Activated naive CD8-positive, alpha-beta T cell treated with anti-CD3 and anti-CD28 coated beads for 36 hours (primary cell): ENCODE measurements at regions not wholly inside any gene's neighbourhood (a gene's known extent, or its start where the extent isn't known, plus 50 kb on each side); places are given as distances from the start of the nearest gene placed in this dataset.

Source experiments
- DNase-seq: peaks from one replicate; pipeline ENCODE4 v3.0.0; 2021
- H3K27ac Mint-ChIP-seq: one replicate; pipeline ENCODE4 v1.8.0; 2022; ENCODE audit warnings: mild to moderate bottlenecking, moderate library complexity, mixed read lengths
- H3K27me3 Mint-ChIP-seq: one replicate; pipeline ENCODE4 v1.8.0; 2022; ENCODE audit warnings: mild to moderate bottlenecking, mixed read lengths
- H3K36me3 Mint-ChIP-seq: one replicate; pipeline ENCODE4 v1.8.0; 2021; ENCODE audit warnings: mild to moderate bottlenecking, mixed read lengths
- H3K4me1 Mint-ChIP-seq: one replicate; pipeline ENCODE4 v1.8.0; 2021; ENCODE audit warnings: mixed read lengths
- H3K4me3 Mint-ChIP-seq: one replicate; pipeline ENCODE4 v1.8.0; 2022; ENCODE audit warnings: mild to moderate bottlenecking, moderate library complexity, mixed read lengths
- H3K9me3 Mint-ChIP-seq: one replicate; pipeline ENCODE4 v1.8.0; 2022; ENCODE audit warnings: mixed read lengths

DNA sequence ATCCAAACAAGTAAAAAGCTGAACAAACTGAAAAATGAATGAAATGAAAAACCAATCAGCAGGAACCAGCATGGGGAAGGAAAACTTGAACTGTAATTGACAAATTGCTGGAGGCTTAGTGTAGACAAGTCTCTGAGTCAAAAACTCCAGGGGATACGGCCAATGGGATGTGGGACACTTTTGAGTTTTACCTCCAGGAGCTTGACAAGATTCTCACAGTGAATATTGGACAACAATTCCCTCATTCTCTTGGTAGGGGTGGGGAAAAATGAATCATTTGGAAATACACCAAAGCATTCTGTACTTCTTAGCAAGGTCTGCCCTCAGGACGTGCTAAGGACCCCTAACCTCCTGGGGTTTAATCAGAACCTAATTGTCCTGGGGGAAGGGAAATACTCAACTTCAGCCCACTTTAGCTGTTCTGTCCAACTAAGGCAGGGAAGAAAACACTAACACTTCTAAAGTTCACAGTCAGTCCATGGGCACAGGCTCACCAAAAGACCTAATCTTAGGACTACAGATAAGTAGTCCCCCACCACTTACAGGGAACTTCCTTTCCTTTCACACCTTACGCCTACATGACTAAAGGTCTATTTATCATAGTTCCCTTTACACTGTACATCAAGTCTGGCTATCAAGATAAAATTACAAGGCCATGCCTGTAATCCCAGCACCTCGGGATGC, 60.7 kb upstream of the CDC42BPA start:
- Mint-ChIP-seq H3K4me1 (no peaks in the 10 kb centered on the region), H3K27me3 (peaks cover 60% of the 10 kb centered on the region), H3K4me3 (no peak overlapping the region), H3K27ac (no peak overlapping the region), H3K9me3 (no peaks in the 10 kb centered on the region), H3K36me3 (no peaks in the 10 kb centered on the region)
- DNase-seq = no peak

- Mint-ChIP-seq H3K27me3 (peaks cover 54% of the 10 kb centered on the region), H3K36me3 (no peaks in the 10 kb centered on the region), H3K9me3 (no peaks in the 10 kb centered on the region), H3K4me1 (no peaks in the 10 kb centered on the region), H3K27ac (no peak overlapping the region), H3K4me3 (no peak overlapping the region)
- DNase-seq = no peak
Observed at GRCh38 chr1:227378181-227378580, 59.9 kb upstream of the CDC42BPA start.

- DNase-seq = no peak
- H3K4me1 Mint-ChIP-seq = no peaks in the 10 kb centered on the region
- no peaks in the 10 kb centered on the region for H3K9me3 Mint-ChIP-seq
- peaks cover 30% of the 10 kb centered on the region for H3K27me3 Mint-ChIP-seq
- no peak overlapping the region for H3K4me3 Mint-ChIP-seq
- H3K27ac Mint-ChIP-seq = no peak overlapping the region
- no peaks in the 10 kb centered on the region for H3K36me3 Mint-ChIP-seq
Observed at GRCh38 chr1:227374846-227375245, 56.6 kb upstream of the CDC42BPA start.

GRCh38 chr1:227372726-227373130, 54.4 kb upstream of the CDC42BPA start:
- Mint-ChIP-seq H3K9me3 (no peaks in the 10 kb centered on the region), H3K27ac (no peak overlapping the region), H3K4me1 (no peaks in the 10 kb centered on the region), H3K27me3 (peaks cover 12% of the 10 kb centered on the region), H3K36me3 (no peaks in the 10 kb centered on the region), H3K4me3 (no peak overlapping the region)
- DNase-seq = no peak

DNA sequence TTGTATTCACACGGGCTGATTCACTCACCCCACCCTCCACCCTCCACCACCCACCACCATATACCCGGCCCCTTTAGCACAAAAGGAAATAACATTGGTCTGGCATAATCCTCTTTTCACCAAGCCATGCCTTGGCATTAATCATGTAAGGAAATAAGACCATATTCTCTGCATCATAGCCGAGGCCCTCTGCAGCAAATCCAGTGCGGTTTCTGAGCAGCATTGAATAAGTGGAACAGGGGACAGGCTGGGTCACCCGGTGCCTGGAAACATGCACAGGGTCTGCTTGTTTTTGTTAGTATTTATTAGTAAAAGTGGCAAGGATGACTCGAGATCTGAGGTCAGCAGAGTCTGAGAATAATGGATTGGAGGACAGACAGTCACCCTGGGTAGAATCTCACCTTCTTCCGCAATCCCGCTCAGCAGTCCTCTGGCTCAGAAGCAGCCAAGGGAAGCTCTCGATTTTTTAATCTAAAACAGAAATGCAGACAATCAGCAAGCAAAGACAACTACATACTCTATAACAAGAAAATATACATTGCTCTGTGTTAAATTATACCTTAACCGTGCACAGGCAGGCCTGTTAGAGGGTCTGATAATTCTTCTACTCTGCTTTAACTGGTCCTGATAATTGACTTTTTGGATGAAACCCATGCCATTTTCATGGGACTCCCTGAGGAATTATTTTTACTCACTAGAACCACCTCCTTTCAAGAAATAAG, 52.4 kb upstream of the CDC42BPA start:
- peaks cover 3% of the 10 kb centered on the region for H3K27me3 Mint-ChIP-seq
- no peaks in the 10 kb centered on the region for H3K36me3 Mint-ChIP-seq
- no peak overlapping the region for H3K27ac Mint-ChIP-seq
- H3K9me3 Mint-ChIP-seq = no peaks in the 10 kb centered on the region
- H3K4me1 Mint-ChIP-seq = no peaks in the 10 kb centered on the region
- DNase-seq = no peak
- no peak overlapping the region for H3K4me3 Mint-ChIP-seq

GRCh38 chr1:227369102-227369760, 50.9 kb upstream of the CDC42BPA start:
- no peak for DNase-seq
- Mint-ChIP-seq H3K27ac (no peak overlapping the region), H3K9me3 (no peaks in the 10 kb centered on the region), H3K4me1 (no peaks in the 10 kb centered on the region), H3K4me3 (no peak overlapping the region), H3K36me3 (no peaks in the 10 kb centered on the region), H3K27me3 (peaks cover 3% of the 10 kb centered on the region)
